ENCODE measurements at regions not wholly inside any gene's neighbourhood (a gene's known extent, or its start where the extent isn't known, plus 50 kb on each side); places are given as distances from the start of the nearest gene placed in this dataset.

GRCh38 chr10:29131952-29132547, 156.8 kb upstream of the LYZL1 start:
- DNase-seq, result peak; percentile 72

GRCh38 chr10:29132551-29133111, 156.2 kb upstream of the LYZL1 start:
- peak; percentile 61 for DNase-seq

GRCh38 chr10:29135337-29135736, 153.5 kb upstream of the LYZL1 start:
- DNase-seq, result no peak

GRCh38 chr10:29136411-29136810, 152.5 kb upstream of the LYZL1 start:
- DNase-seq, result no peak

- DNase-seq, result no peak
Measured at GRCh38 chr10:29140151-29140550, 148.7 kb upstream of the LYZL1 start.

- DNase-seq, result no peak
Measured at GRCh38 chr10:29140991-29141390, 147.9 kb upstream of the LYZL1 start.

GRCh38 chr10:29141761-29142160, 147.1 kb upstream of the LYZL1 start:
- no peak for DNase-seq

GRCh38 chr10:29142516-29143314, 146.2 kb upstream of the LYZL1 start:
- no peak for DNase-seq

- DNase-seq, result no peak
Measured at GRCh38 chr10:29144126-29144525, 144.7 kb upstream of the LYZL1 start.

- no peak for DNase-seq
Measured at GRCh38 chr10:29146311-29147100, 142.4 kb upstream of the LYZL1 start.

GRCh38 chr10:29150010-29150409, 138.9 kb upstream of the LYZL1 start:
- no peak for DNase-seq

GRCh38 chr10:29151005-29151404, 137.9 kb upstream of the LYZL1 start:
- no peak for DNase-seq

- DNase-seq, result no peak
Measured at GRCh38 chr10:29157321-29157720, 131.5 kb upstream of the LYZL1 start.

GRCh38 chr10:29158066-29158465, 130.8 kb upstream of the LYZL1 start:
- no peak for DNase-seq

GRCh38 chr10:29160150-29160617, 128.7 kb upstream of the LYZL1 start:
- no peak for DNase-seq

- no peak for DNase-seq
Measured at GRCh38 chr10:29163746-29164145, 125.1 kb upstream of the LYZL1 start.

GRCh38 chr10:29166713-29167112, 122.2 kb upstream of the LYZL1 start:
- no peak for DNase-seq

GRCh38 chr10:29169021-29169420, 119.8 kb upstream of the LYZL1 start:
- DNase-seq, result no peak

- DNase-seq, result no peak
Measured at GRCh38 chr10:29171717-29172116, 117.2 kb upstream of the LYZL1 start.

GRCh38 chr10:29174389-29174788, 114.5 kb upstream of the LYZL1 start:
- no peak for DNase-seq

- DNase-seq, result no peak
Measured at GRCh38 chr10:29176845-29177832, 111.7 kb upstream of the LYZL1 start.

GRCh38 chr10:29181936-29182335, 106.9 kb upstream of the LYZL1 start:
- no peak for DNase-seq
